ENCODE measurements at regions not wholly inside any gene's neighbourhood (a gene's known extent, or its start where the extent isn't known, plus 50 kb on each side); places are given as distances from the start of the nearest gene placed in this dataset.

DNA sequence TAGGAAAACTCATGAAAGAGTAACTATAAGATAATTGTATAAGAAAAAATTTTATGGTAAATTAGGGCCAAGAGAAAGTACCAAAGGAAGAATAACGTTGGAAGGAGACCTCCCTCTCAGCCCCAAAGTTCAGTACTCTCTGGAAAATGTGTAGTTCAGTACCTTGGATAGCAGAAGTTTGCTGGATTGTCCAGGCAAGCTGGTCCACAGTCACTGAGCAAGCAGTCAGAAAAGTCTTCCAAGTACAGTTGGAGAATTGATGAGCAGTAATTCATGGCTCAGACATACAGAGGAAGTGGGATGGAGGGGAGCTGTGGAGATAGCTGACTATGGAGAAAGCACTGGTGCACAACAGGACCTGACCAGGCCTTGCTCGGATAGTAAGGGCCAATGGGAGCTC lies 598.2 kb upstream of the NDST4 start:
- TF ChIP-seq, protein P1, sequence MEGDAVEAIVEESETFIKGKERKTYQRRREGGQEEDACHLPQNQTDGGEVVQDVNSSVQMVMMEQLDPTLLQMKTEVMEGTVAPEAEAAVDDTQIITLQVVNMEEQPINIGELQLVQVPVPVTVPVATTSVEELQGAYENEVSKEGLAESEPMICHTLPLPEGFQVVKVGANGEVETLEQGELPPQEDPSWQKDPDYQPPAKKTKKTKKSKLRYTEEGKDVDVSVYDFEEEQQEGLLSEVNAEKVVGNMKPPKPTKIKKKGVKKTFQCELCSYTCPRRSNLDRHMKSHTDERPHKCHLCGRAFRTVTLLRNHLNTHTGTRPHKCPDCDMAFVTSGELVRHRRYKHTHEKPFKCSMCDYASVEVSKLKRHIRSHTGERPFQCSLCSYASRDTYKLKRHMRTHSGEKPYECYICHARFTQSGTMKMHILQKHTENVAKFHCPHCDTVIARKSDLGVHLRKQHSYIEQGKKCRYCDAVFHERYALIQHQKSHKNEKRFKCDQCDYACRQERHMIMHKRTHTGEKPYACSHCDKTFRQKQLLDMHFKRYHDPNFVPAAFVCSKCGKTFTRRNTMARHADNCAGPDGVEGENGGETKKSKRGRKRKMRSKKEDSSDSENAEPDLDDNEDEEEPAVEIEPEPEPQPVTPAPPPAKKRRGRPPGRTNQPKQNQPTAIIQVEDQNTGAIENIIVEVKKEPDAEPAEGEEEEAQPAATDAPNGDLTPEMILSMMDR (IDR thresholded peaks at IDR 0.05; ENCODE audit: low read depth, low read length): no peak
- no peak overlapping the region for H3K4me3 ChIP-seq (ENCODE audit: low read depth, low read length)
- no peaks in the 10 kb centered on the region for H3K27me3 ChIP-seq (ENCODE audit: control insufficient read depth, insufficient read depth, low read length)
- CTCF ChIA-PET: no interaction called here
- no peak for DNase-seq (ENCODE audit: low read depth, low spot score)
- H3K27ac ChIP-seq (ENCODE audit: low read depth, low read length): no peak overlapping the region
- POLR2A ChIA-PET: no interaction called here
- peaks cover 6% of the 10 kb centered on the region for H3K9me3 ChIP-seq (ENCODE audit: control insufficient read depth, insufficient read depth, low read length)

DNA sequence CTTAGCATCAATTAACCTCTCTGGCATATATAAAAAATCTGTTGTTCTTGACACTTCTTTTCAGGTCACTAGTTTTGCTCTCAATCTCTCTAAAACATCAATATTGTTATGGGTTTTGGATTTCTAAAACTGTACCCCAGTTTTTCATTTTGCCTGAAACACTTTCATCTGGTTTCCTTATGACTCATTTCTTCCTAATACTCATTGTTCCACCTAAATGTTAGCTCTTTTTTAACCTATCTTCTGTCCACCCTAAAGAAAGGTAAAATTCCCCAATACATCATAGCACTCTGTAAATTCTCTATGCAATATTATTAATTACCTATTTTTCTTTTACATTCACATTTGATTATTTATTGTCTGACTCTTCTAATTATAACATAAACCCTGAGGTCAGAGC lies 575.5 kb upstream of the NDST4 start:
- H3K27me3 ChIP-seq (ENCODE audit: control insufficient read depth, insufficient read depth, low read length): no peaks in the 10 kb centered on the region
- TF ChIP-seq, protein P1 (IDR thresholded peaks at IDR 0.05; ENCODE audit: low read depth, low read length): no peak
- peaks cover 3% of the 10 kb centered on the region; the same call in 1 of the 2 replicates for H3K9me3 ChIP-seq (ENCODE audit: control insufficient read depth, insufficient read depth, low read length)
- H3K4me3 ChIP-seq (ENCODE audit: low read depth, low read length): no peak overlapping the region
- DNase-seq (ENCODE audit: low read depth, low spot score): no peak
- H3K27ac ChIP-seq (ENCODE audit: low read depth, low read length): no peak overlapping the region
- ChIA-PET CTCF (no interaction called here), POLR2A (no interaction called here)

DNA sequence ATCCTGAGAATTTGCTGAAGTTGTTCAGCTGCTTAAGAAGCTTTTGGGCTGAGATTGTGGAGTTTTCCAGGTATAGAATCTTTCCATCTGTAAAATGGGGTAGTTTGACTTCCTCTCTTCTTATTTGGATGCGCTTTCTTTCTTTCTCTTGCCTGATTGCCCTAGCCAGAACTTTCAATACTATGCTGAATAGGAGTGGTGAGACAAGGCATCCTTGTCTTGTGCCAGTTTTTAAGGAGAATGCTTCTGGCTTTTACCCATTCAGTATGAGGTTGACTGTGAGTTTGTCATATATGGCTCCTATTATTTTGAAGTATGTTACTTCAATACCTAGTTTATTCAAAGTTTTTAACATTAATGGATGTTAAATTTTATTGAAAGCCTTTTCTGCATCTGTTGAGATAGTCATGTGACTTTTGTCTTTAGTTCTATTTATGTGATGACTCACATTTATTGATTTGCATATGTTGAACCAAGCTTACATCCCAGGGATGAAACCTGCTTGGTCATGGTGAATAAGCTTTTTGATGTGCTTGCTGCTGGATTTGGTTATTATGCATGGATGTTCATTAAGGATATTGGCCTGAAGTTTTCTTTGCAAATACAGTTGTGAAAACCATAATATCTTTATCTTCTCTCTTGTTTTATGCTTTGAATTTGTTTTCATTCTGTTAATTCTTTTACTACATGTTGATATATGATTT lies 573.8 kb upstream of the NDST4 start:
- CTCF ChIA-PET: no interaction called here
- H3K27me3 ChIP-seq (ENCODE audit: control insufficient read depth, insufficient read depth, low read length): no peaks in the 10 kb centered on the region
- POLR2A ChIA-PET: no interaction called here
- DNase-seq (ENCODE audit: low read depth, low spot score): no peak
- H3K27ac ChIP-seq (ENCODE audit: low read depth, low read length): no peak overlapping the region
- peaks cover 6% of the 10 kb centered on the region for H3K9me3 ChIP-seq (ENCODE audit: control insufficient read depth, insufficient read depth, low read length)
- no peak overlapping the region for H3K4me3 ChIP-seq (ENCODE audit: low read depth, low read length)
- TF ChIP-seq, protein P1 (IDR thresholded peaks at IDR 0.05; ENCODE audit: low read depth, low read length): no peak

DNA sequence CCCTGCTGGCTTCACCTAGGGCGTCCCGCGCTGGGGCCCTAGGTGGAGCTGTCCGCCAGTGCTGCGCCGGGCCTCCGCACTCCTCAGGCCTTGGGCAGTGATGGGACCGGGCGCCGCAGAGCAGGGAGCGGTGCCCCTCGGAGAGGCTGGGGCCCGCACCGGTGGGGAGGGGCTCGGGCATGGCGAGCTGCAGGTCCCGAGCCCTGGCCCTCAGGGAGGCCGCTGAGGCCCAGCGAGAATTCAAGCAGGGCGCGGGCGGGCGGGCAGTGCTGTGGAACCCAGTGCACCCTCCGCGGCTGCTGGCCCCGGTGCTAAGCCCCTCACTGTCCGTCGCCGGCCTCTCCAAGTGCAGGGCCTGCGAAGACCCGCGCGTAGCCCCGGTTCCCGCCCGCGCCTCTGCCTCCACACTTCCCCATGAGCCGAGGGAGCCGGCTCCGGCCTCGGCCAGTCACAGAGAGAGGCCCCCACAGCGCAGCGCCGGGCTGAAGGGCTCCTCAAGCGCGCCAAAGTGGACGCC lies 565.1 kb upstream of the NDST4 start:
- DNase-seq (ENCODE audit: low read depth, low spot score): no peak
- Histone ChIP-seq H3K27ac (ENCODE audit: low read depth, low read length) (no peak overlapping the region), H3K9me3 (ENCODE audit: control insufficient read depth, insufficient read depth, low read length) (peaks cover 16% of the 10 kb centered on the region), H3K27me3 (ENCODE audit: control insufficient read depth, insufficient read depth, low read length) (no peaks in the 10 kb centered on the region), H3K4me3 (ENCODE audit: low read depth, low read length) (no peak overlapping the region)
- ChIA-PET CTCF (no interaction called here), POLR2A (no interaction called here)
- TF ChIP-seq, protein P1 (IDR thresholded peaks at IDR 0.05; ENCODE audit: low read depth, low read length): no peak

DNA sequence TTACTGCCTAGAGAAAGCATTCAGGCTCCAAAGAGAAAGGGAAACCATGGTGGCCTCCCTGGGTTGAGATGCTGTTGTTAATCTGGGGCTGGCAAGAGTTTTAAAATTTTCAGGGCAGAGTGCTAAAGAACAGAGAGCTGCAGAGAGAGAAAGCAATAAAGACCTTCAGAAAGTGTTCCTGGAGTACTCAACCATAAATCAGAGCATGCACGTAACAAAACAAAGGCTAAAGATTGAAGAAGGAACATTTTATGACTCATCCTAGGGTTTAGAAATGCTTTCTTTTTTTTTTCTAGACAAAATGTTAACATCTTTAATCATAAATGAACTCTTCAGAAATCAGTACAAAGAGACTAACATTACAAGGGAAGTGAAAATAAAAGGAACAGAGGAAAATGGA lies 562.3 kb upstream of the NDST4 start:
- TF ChIP-seq, protein P1 (IDR thresholded peaks at IDR 0.05; ENCODE audit: low read depth, low read length): no peak
- H3K27me3 ChIP-seq (ENCODE audit: control insufficient read depth, insufficient read depth, low read length): no peaks in the 10 kb centered on the region
- no peak for DNase-seq (ENCODE audit: low read depth, low spot score)
- ChIA-PET CTCF (no interaction called here), POLR2A (no interaction called here)
- H3K27ac ChIP-seq (ENCODE audit: low read depth, low read length): no peak overlapping the region
- H3K4me3 ChIP-seq (ENCODE audit: low read depth, low read length): no peak overlapping the region
- peaks cover 12% of the 10 kb centered on the region for H3K9me3 ChIP-seq (ENCODE audit: control insufficient read depth, insufficient read depth, low read length)

Measured in AG04450 (cell line).